ENCODE measurements at regions not wholly inside any gene's neighbourhood (a gene's known extent, or its start where the extent isn't known, plus 50 kb on each side); places are given as distances from the start of the nearest gene placed in this dataset.

DNA sequence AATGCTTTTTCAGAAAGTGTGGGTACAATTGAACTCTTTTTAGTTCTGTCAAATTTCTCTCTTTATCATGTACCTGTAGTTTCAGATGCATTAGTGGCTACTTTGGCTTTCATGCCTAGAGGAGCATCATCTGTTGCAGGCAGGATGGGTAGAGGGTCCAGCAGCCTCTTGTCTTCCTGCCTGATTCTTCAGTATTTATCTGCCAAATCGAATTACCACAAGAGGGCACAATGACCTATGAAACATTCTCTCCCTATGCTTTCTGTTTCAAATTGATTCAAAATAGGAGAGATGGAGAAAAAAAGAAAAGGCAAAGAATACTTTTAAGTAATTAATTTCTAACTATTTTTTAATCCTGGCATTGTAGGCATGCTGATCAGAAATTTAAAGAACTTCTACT lies 477.2 kb downstream of the TRIB2 start:
- DNase-seq (ENCODE audit: low read depth in 2 of 2), result peak; percentile 29 to 71
- Histone ChIP-seq H2AFZ (ENCODE audit: low read length) (no peak overlapping the region), H3K4me3 (replicated peaks in 1 of 4; ENCODE audit: control extremely low read depth in 1 of 4, insufficient read depth in 1 of 4, low read depth in 3 of 4, low read length in 4 of 4) (no peak overlapping the region), H3K4me2 (ENCODE audit: extremely low read depth, insufficient read depth, low read length) (no peak overlapping the region), H3K9ac (ENCODE audit: insufficient read depth, low read length) (no peak overlapping the region), H3K9me3 (ENCODE audit: control insufficient read depth, insufficient read depth, low read depth, low read length) (no peaks in the 10 kb centered on the region), H3K4me1 (ENCODE audit: control insufficient read depth, extremely low read depth, insufficient read depth, low read length) (no peaks in the 10 kb centered on the region), H3K27me3 (ENCODE audit: control insufficient read depth, insufficient read depth, low read length) (no peaks in the 10 kb centered on the region), H3K79me2 (ENCODE audit: control insufficient read depth, insufficient read depth, low read length) (no peaks in the 10 kb centered on the region), H3K27ac (ENCODE audit: insufficient read depth, low read length) (no peak overlapping the region), H4K20me1 (ENCODE audit: control insufficient read depth, extremely low read depth, insufficient read depth, low read length) (no peaks in the 10 kb centered on the region), H3K36me3 (ENCODE audit: control insufficient read depth, insufficient read depth, low read length) (no peaks in the 10 kb centered on the region)
- no peak for TF ChIP-seq EZH2 (IDR thresholded peaks at IDR 0.05; ENCODE audit: low read length, missing control alignments)
- TF ChIP-seq, protein P1, sequence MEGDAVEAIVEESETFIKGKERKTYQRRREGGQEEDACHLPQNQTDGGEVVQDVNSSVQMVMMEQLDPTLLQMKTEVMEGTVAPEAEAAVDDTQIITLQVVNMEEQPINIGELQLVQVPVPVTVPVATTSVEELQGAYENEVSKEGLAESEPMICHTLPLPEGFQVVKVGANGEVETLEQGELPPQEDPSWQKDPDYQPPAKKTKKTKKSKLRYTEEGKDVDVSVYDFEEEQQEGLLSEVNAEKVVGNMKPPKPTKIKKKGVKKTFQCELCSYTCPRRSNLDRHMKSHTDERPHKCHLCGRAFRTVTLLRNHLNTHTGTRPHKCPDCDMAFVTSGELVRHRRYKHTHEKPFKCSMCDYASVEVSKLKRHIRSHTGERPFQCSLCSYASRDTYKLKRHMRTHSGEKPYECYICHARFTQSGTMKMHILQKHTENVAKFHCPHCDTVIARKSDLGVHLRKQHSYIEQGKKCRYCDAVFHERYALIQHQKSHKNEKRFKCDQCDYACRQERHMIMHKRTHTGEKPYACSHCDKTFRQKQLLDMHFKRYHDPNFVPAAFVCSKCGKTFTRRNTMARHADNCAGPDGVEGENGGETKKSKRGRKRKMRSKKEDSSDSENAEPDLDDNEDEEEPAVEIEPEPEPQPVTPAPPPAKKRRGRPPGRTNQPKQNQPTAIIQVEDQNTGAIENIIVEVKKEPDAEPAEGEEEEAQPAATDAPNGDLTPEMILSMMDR (conservative IDR thresholded peaks at IDR 0.05 in 1 of 2, IDR thresholded peaks at IDR 0.05 in 1 of 2; ENCODE audit: low read depth in 1 of 2, low read length in 2 of 2), result peak; percentile 25 to 60

DNA sequence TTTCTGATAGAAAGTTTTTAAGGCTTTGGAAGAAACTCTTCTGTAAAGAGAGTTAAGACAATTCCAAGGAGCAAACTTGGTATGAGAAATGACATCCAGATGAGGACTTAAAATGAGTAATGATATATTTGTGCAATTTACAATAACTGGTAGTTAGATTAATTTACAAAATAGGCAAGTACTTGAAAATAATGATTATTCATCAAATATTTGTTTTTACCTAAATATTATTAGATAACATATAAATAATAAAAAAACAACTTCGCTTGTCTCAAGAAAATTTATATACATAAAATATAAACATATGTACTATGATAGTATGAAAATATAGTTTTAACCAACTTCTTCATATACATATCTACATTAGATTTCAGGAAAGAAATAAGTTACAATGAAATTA lies 478.5 kb downstream of the TRIB2 start:
- no peak overlapping the region for H3K4me3 ChIP-seq (replicated peaks in 1 of 4; ENCODE audit: control extremely low read depth in 1 of 4, insufficient read depth in 1 of 4, low read depth in 3 of 4, low read length in 4 of 4)
- TF ChIP-seq, protein P1 (conservative IDR thresholded peaks at IDR 0.05 in 1 of 2, IDR thresholded peaks at IDR 0.05 in 1 of 2; ENCODE audit: low read depth in 1 of 2, low read length in 2 of 2), result no peak
- no peak overlapping the region for H3K4me2 ChIP-seq (ENCODE audit: extremely low read depth, insufficient read depth, low read length)
- no peaks in the 10 kb centered on the region for H3K36me3 ChIP-seq (ENCODE audit: control insufficient read depth, insufficient read depth, low read length)
- H3K4me1 ChIP-seq (ENCODE audit: control insufficient read depth, extremely low read depth, insufficient read depth, low read length), result no peaks in the 10 kb centered on the region
- H4K20me1 ChIP-seq (ENCODE audit: control insufficient read depth, extremely low read depth, insufficient read depth, low read length), result no peaks in the 10 kb centered on the region
- no peak for DNase-seq (ENCODE audit: low read depth in 2 of 2)
- H3K79me2 ChIP-seq (ENCODE audit: control insufficient read depth, insufficient read depth, low read length), result no peaks in the 10 kb centered on the region
- H2AFZ ChIP-seq (ENCODE audit: low read length), result no peak overlapping the region
- H3K27me3 ChIP-seq (ENCODE audit: control insufficient read depth, insufficient read depth, low read length), result no peaks in the 10 kb centered on the region
- H3K27ac ChIP-seq (ENCODE audit: insufficient read depth, low read length), result no peak overlapping the region
- H3K9ac ChIP-seq (ENCODE audit: insufficient read depth, low read length), result no peak overlapping the region
- H3K9me3 ChIP-seq (ENCODE audit: control insufficient read depth, insufficient read depth, low read depth, low read length), result no peaks in the 10 kb centered on the region

DNA sequence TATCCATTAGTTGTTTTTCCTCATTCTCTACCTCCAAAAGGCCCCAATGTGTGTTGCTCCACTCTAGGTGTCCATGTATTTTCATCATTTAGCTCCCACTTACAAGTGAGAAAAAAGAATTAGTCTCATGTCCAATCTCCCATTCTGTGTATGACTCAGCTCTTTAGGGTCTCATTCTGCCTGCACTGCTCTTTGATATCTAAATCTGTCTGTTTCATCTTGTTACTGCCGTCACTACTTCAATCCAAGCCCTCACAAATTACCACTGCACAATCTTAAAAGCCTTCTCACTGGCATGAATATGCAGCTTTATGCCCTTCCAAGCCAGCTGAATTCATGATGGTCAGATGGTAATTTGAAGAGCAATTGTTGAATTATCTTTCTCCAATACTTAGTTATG lies 480.5 kb downstream of the TRIB2 start:
- TF ChIP-seq, protein P1 (conservative IDR thresholded peaks at IDR 0.05 in 1 of 2, IDR thresholded peaks at IDR 0.05 in 1 of 2; ENCODE audit: low read depth in 1 of 2, low read length in 2 of 2), result no peak
- no peak for TF ChIP-seq EZH2 (IDR thresholded peaks at IDR 0.05; ENCODE audit: low read length, missing control alignments)
- H3K4me2 ChIP-seq (ENCODE audit: extremely low read depth, insufficient read depth, low read length), result no peak overlapping the region

More for the DNA sequence above, 480.5 kb downstream of the TRIB2 start:
- Histone ChIP-seq H3K4me3 (replicated peaks in 1 of 4; ENCODE audit: control extremely low read depth in 1 of 4, insufficient read depth in 1 of 4, low read depth in 3 of 4, low read length in 4 of 4) (no peak overlapping the region), H3K9me3 (ENCODE audit: control insufficient read depth, insufficient read depth, low read depth, low read length) (no peaks in the 10 kb centered on the region), H2AFZ (ENCODE audit: low read length) (no peak overlapping the region), H3K9ac (ENCODE audit: insufficient read depth, low read length) (no peak overlapping the region), H3K27me3 (ENCODE audit: control insufficient read depth, insufficient read depth, low read length) (no peaks in the 10 kb centered on the region), H4K20me1 (ENCODE audit: control insufficient read depth, extremely low read depth, insufficient read depth, low read length) (no peaks in the 10 kb centered on the region), H3K27ac (ENCODE audit: insufficient read depth, low read length) (no peak overlapping the region), H3K79me2 (ENCODE audit: control insufficient read depth, insufficient read depth, low read length) (no peaks in the 10 kb centered on the region), H3K4me1 (ENCODE audit: control insufficient read depth, extremely low read depth, insufficient read depth, low read length) (no peaks in the 10 kb centered on the region), H3K36me3 (ENCODE audit: control insufficient read depth, insufficient read depth, low read length) (no peaks in the 10 kb centered on the region)
- no peak for DNase-seq (ENCODE audit: low read depth in 2 of 2)
